Stimulated activated CD4-positive, alpha-beta T cell treated with anti-CD3 and anti-CD28 coated beads, TNF-alpha, amount 100 ng/mL, for 4 hours (primary cell): ENCODE measurements at regions not wholly inside any gene's neighbourhood (a gene's known extent, or its start where the extent isn't known, plus 50 kb on each side); places are given as distances from the start of the nearest gene placed in this dataset.

ENCODE experiments used
- DNase-seq, 3 experiments: peaks; one replicate each; pipeline ENCODE4 v3.0.0-alpha.2; 2020; ENCODE audit warnings: low read depth in 3 of 3

DNA sequence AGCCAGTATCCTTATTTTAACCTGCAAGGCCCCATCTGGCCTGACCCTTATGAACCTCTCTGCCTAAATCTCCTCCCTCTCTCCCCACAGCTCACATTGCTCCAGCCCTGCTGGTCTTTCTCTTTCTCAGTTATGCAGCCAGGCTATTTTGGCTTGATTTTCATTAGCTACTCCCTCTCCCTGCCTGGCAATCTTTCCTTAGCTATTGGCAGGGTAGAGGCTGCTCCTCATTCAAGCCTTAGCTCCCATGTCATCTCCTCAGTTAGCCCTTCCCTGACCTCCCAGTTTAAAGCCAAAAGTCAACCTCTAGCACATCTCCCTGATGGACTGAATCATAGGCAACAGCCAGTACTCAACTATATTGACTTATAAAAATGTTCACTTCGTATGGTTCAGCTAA, 214.4 kb upstream of the CELF2 start:
- no peak for DNase-seq

DNA sequence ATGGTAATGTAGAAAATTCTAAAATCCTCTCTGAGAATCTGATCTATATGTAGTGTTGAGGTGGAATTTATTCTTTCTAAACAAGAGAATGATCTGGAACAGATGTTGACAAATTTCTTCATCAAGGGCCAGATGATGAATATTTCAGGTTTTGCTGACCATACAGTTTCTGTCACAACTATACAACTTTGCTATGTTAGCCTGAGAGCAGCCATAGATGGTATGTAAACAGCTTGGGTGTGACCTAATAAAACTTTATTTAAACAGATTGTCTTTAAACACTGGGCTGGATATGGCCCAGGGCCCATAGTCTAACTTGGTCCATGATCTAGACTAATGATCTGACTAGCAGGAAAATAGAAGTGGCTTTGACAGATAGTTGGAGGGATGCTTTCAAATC, 213.6 kb upstream of the CELF2 start:
- no peak for DNase-seq

DNA sequence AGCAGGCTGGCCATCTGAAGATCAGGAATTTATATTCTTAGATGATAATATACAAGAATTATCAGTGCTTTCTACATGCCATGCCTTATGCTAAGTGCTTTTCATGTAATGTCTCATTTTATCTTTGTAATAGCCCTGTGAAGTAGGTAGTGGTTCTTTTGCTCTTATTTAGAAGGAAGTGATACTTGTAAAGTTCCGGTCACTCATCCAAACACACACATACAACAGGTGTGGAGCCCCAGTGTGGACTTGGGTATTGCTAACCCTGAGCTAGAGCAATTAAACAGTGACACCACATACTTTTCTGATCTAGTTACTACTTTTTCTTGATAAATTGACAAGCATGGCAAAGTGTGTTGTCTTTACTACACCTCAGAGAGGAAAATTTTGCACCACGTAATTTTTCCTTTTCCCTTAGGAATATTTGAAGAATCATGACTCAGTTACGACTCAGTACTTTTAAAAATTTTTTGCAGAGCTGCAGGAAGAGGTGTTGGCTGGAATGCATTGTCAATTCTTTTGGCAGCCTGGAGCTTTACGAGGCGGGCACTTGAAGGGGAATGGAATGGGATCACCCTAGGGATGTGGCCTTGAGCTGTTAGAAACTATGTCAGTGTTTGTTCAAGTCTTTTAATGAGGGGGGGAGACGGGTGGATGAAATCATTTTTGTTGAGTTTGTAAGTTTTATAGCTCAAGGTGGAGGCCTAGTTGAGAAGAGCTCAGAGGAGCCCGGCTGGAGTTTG, 212.5 kb upstream of the CELF2 start:
- no peak for DNase-seq

- DNase-seq: no peak
Measured at GRCh38 chr10:10807106-10807505, 210.6 kb upstream of the CELF2 start.

GRCh38 chr10:10811562-10811961, 206.1 kb upstream of the CELF2 start:
- no peak for DNase-seq

DNA sequence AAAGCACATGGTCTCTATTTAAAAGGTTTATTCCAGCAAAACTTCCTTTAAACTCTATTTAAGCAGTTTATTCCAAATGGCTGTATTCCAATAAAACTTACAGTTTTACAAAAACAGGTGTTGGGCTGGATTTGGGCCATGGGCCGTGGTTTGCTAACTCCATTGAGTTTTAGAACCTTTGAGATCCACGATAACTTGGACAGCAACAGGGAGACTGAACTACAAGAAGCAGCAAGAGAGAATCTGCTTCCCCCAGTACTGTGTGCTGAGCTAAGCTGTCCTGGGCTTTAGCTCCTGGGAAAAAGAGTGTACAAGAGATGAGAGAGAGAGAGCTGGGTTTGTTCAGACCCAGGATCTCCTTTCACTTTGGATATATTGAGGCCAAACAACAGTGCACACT, 204.0 kb upstream of the CELF2 start:
- DNase-seq: no peak

DNA sequence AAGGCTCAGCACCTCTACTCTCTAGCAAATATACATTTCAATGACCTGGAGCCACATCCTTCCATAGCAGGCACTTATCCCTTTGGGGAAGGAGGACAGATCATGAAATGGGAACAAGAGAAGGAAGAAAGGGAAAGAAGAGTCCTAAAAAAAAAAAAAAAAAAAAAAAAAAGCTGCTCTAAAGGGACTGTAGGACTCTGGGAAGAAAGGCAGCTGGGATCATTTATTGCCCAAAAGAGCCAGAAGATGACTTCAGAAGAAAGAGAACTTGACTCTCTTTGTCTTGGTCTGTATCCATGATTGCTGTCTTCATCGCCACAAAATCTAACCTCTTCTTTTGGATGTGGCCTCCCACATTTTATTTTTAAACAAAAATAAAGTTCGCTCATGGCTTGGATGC, 203.6 kb upstream of the CELF2 start:
- DNase-seq: no peak

- DNase-seq: no peak
Measured at GRCh38 chr10:10816447-10816846, 201.2 kb upstream of the CELF2 start.

- no peak for DNase-seq
Measured at GRCh38 chr10:10817609-10818008, 200.1 kb upstream of the CELF2 start.

DNA sequence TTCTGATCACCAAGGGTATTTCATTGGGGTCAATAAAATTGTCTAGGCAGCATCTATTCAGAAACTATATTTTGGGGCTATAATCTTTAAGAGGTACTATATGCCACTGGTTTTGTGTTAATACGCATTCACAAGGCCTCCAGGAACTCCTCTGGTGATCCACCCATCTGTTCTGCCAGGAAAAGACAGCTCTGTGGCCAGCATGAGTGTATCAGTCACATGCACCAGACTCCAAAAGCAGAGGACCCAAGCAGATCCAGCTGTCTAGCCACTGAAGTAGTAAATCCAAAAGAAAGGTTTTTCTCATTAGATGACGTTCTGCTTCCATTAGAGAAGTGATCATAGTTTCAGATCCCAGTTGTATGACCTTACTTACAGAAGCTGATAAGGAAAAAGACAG, 199.6 kb upstream of the CELF2 start:
- DNase-seq: no peak

GRCh38 chr10:10819206-10819856, 198.3 kb upstream of the CELF2 start:
- no peak for DNase-seq

- no peak for DNase-seq
Measured at GRCh38 chr10:10821926-10822325, 195.7 kb upstream of the CELF2 start.

DNA sequence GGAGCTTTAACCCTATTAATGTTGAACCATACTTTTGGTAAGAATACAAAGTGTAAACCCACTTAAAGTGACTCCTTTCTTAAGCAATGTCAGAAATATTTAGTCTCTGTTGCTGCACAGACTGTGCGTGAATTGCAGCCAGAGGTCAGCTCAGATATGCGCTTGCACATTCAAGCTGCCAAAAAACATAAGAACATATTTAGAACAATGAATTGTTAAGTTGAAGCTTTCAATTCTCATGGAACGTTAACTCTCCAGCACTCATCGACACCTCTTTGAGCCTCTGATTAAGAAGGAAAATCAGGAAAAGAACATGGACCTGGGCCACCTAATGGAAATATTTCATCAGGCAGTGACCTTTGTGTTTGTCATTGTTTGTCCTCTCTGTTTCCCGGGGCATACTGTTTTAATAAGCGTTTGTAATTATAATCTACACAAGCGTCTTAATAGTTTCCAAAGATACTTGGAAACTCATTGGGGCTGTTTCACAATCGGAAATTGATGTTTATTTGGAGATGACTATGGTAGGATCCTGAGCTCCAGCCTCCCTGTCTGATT, 193.0 kb upstream of the CELF2 start:
- no peak for DNase-seq

DNA sequence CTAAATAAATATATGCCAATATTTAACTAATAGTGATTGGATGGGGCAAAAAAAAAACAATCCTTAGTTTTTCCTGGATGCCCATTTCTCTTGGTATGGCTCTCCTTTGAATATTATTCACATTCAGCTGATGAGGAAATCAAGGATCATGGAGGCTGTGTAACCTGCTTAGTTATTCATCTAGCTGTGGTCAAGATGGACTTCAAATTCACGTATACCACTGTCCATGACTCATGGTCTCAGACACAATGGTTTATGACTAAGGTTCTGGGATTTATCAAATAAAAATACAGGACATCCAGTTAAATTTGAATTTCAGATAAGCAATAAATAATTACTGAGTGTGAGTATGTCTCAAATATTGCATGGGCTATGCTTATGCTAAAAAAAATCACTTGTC, 191.5 kb upstream of the CELF2 start:
- no peak for DNase-seq

GRCh38 chr10:10828623-10829022, 189.0 kb upstream of the CELF2 start:
- DNase-seq: no peak

GRCh38 chr10:10829576-10829975, 188.1 kb upstream of the CELF2 start:
- no peak for DNase-seq

GRCh38 chr10:10830293-10830986, 187.2 kb upstream of the CELF2 start:
- no peak for DNase-seq

DNA sequence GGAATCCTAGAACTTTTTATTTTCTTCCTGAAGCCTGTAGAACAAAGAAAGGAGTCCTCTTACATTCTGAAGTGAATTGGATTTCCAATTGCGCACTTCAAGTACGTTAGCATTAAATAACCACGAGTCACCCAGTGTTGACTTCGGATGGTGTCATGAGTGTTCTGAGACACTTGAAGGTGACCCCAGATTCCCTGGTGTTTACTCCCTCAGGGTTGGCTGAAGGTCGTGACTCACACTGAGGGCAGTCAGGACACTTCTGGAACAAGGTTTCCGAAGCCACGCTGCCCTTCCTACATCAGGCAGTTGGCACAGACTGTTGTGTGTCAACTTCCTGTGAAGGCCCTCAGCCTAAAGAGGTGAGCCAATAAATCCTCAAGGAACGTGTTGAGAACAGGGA, 186.6 kb upstream of the CELF2 start:
- no peak for DNase-seq

DNA sequence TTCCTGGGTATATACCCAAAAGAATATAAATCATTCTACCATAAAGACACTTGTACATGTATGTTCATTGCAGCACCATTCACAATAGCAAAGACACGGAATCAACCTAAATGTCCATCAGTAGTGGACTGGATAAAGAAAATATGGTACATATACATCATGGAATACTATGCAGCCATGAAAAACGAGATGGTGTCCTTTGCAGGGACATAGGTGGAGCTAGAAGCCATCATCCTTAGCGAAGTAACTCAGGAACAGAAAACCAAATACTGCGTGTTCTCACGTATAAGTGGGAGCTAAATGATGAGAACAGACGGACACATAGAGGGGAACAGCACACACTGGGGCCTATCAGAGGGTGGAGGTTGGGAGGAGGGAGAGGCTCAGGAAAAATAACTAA, 183.7 kb upstream of the CELF2 start:
- DNase-seq: no peak

DNA sequence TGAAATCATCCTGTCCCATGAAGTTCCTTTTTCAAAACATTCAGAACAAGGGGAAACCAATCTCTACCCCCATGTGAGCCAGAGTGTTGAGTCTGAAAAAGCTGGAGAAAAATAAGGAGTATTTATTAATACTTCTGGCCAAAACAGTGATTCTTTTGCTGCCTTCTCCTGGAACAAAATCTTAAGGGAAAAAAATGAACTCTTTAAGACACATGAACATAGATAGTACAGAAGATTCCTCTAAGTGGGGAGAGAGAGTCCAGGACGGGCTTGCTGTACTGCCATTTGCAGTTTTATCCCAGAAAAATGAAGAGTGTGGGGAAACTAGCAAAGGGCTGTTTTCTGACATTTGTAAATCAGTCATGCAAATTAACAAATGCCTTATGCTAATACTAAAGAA, 173.4 kb upstream of the CELF2 start:
- DNase-seq: no peak

DNA sequence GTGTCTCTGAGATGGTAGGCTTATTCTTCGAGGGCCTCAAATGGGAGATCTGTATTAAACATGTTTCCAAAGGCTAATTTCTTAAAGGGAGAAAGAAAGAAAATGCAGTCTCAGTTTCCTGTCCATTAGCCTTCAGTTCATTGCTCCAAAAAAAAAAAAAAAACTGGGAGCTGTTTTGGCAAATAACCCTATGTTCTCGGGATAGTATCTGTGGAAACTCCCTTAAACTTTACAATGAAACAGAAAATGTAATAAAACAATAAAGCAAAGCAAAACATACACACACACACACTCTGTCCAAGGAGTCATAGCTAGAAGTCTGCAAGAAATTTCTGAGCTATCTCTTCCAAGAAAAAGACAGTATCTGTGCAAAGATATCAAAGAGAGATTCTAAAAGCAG, 172.5 kb upstream of the CELF2 start:
- no peak for DNase-seq

DNA sequence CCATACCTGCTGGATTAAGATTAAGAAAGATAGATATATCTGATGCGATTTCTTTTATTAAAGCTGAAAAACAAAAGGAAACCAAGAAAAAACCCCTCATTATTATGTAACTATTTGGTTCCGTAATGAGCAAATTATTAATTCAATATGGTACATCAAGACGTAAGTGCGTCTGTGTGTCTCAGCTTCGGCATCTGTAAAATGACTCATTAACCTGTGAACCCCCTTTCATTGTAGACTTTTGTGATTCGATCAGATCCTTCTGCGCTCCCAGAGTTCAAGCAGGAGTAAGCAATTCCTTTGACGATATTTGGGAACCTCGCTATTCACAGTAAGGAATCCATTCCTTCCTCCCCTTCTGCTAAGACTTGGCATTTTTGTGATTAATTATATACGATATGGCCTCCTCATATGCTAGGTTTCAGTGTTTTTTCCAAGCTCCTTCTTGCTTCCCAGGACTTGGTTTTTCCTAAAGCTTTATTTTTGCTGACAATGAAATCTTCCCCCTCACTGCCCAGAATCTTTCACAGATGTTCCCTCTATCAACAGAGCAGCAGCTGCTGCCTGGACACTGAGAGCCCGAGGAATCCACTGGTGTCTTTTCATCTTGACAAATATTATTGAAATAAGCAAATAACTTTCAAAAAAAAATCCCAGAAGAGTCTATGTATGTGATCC, 171.7 kb upstream of the CELF2 start:
- no peak for DNase-seq
